HEK293 (cell line): ENCODE measurements at regions not wholly inside any gene's neighbourhood (a gene's known extent, or its start where the extent isn't known, plus 50 kb on each side); places are given as distances from the start of the nearest gene placed in this dataset.

ENCODE experiments used
- CTCF ChIA-PET: fragments of 350-600 bp; formaldehyde crosslinking; extraction: SDS; loops from one replicate; lab custom pipeline; 2021; ENCODE audit warnings: antibody characterized with exemption; lab: Yijun Ruan, JAX
- POLR2A ChIA-PET: fragments of 300-600 bp; formaldehyde crosslinking; extraction: SDS; loops from one replicate; lab custom pipeline; 2020; ENCODE audit warnings: antibody characterized with exemption, inconsistent platforms; lab: Yijun Ruan, JAX
- H3K27ac ChIP-seq: fragments of 200-500 bp; sonication (Bioruptor generic); 2 replicates; pipeline ENCODE4 v1.5.1; 2014; ENCODE audit warnings: low read depth, low read length, control low read depth, inconsistent platforms; ENCODE audit errors: extremely low read depth
- H3K36me3 ChIP-seq, 2 experiments: fragments of 200-500 bp in 1 of 2; sonication (Bioruptor generic) in 1 of 2; 1 replicate in 1 of 2; 2 replicates in 1 of 2; pipeline ENCODE4 v1.5.1; 2014 to 2017; ENCODE audit warnings: inconsistent platforms in 2 of 2, low read length in 2 of 2; ENCODE audit not compliant: control insufficient read depth in 2 of 2, insufficient read depth in 1 of 2
- H3K4me1 ChIP-seq: fragments of 200-500 bp; sonication (Bioruptor generic); 2 replicates; pipeline ENCODE4 v1.5.1; 2014; ENCODE audit warnings: mild to moderate bottlenecking, low read length, inconsistent platforms; ENCODE audit not compliant: control insufficient read depth, insufficient read depth
- H3K4me3 ChIP-seq: 2 replicates; pipeline ENCODE4 v1.5.1; 2011; ENCODE audit warnings: low read depth, mild to moderate bottlenecking, control low read depth, low read length, moderate library complexity
- H3K9me3 ChIP-seq: fragments of 200-500 bp; sonication (Bioruptor generic); 2 replicates; pipeline ENCODE4 v1.5.1; 2014; ENCODE audit warnings: low read depth, low read length, inconsistent platforms; ENCODE audit not compliant: control insufficient read depth, insufficient read depth
- KLF10 ChIP-seq: fragments of 450-650 bp; IDR thresholded peaks from 2 replicates; pipeline ENCODE4 v1.5.1; 2018; ENCODE audit warnings: missing biosample characterization, mild to moderate bottlenecking, missing genetic modification characterization
- KLF17 ChIP-seq: fragments of 450-650 bp; formaldehyde crosslinking; IDR thresholded peaks from 2 replicates; pipeline ENCODE4 v1.5.1; 2016; ENCODE audit warnings: missing biosample characterization, missing genetic modification characterization
- MYNN ChIP-seq: fragments of 450-650 bp; formaldehyde crosslinking; IDR thresholded peaks from 2 replicates; pipeline ENCODE4 v1.5.1; 2016; ENCODE audit warnings: missing biosample characterization, missing genetic modification characterization, borderline replicate concordance
- TRIM28 ChIP-seq: IDR thresholded peaks from 2 replicates; pipeline ENCODE4 v1.6.1; 2011; ENCODE audit warnings: low read length, control low read depth, borderline replicate concordance
- ZBTB44 ChIP-seq: fragments of 450-650 bp; IDR thresholded peaks from 2 replicates; pipeline ENCODE4 v1.5.1; 2018; ENCODE audit warnings: missing biosample characterization, mild to moderate bottlenecking, missing genetic modification characterization
- ZFP37 ChIP-seq: fragments of 450-650 bp; formaldehyde crosslinking; IDR thresholded peaks from 2 replicates; pipeline ENCODE4 v1.5.1; 2016; ENCODE audit warnings: missing biosample characterization, missing genetic modification characterization
- ZNF132 ChIP-seq: fragments of 450-650 bp; formaldehyde crosslinking; IDR thresholded peaks from 2 replicates; pipeline ENCODE4 v1.5.1; 2017; ENCODE audit warnings: missing biosample characterization, missing genetic modification characterization, borderline replicate concordance
- ZNF214 ChIP-seq: fragments of 450-650 bp; formaldehyde crosslinking; IDR thresholded peaks from 2 replicates; pipeline ENCODE4 v1.5.1; 2017; ENCODE audit warnings: missing biosample characterization, mild to moderate bottlenecking, missing genetic modification characterization, borderline replicate concordance
- ZNF274 ChIP-seq, 2 experiments: fragments of 200-500 bp in 1 of 2; fragments of 450-650 bp in 1 of 2; sonication (Bioruptor generic) in 1 of 2; formaldehyde crosslinking in 1 of 2; IDR thresholded peaks; 2 replicates each; pipeline versions ENCODE4 v1.5.1 to v1.6.1; 2014 to 2016; ENCODE audit warnings: borderline replicate concordance in 1 of 2, inconsistent platforms in 1 of 2, low read length in 1 of 2, missing biosample characterization in 1 of 2, missing genetic modification characterization in 1 of 2
- ZNF280C ChIP-seq: fragments of 450-650 bp; formaldehyde crosslinking; IDR thresholded peaks from 2 replicates; pipeline ENCODE4 v1.5.1; 2016; ENCODE audit warnings: missing biosample characterization, missing genetic modification characterization
- ZNF426 ChIP-seq: fragments of 450-650 bp; formaldehyde crosslinking; IDR thresholded peaks from 2 replicates; pipeline ENCODE4 v1.5.1; 2017; ENCODE audit warnings: missing biosample characterization, missing genetic modification characterization, mild to moderate bottlenecking, inconsistent platforms, moderate library complexity
- ZNF558 ChIP-seq: fragments of 450-650 bp; formaldehyde crosslinking; IDR thresholded peaks from 2 replicates; pipeline ENCODE4 v1.5.1; 2016; ENCODE audit warnings: missing biosample characterization, missing genetic modification characterization
- ZNF596 ChIP-seq: fragments of 450-650 bp; IDR thresholded peaks from 2 replicates; pipeline ENCODE4 v1.5.0; 2018; ENCODE audit warnings: missing biosample characterization, mild to moderate bottlenecking, missing genetic modification characterization, moderate library complexity

- TF ChIP-seq ZNF274 (IDR thresholded peaks at IDR 0.05; ENCODE audit: low read length) (no peak), ZNF274 (tag by site-specific recombination; IDR thresholded peaks at IDR 0.05; ENCODE audit: borderline replicate concordance) (no peak), ZBTB44 (tag by site-specific recombination) (no peak), ZNF558 (tag by site-specific recombination) (no peak)
These were observed 131.3 kb downstream of the INSIG2 start (continued) for GRCh38 chr2:118219611-118220010.

- TF ChIP-seq TRIM28 (no peak), ZFP37 (tag by site-specific recombination) (no peak), ZNF280C (tag by site-specific recombination) (no peak), KLF10 (no peak)
- ChIA-PET POLR2A (no interaction called here), CTCF (interaction anchor here (0.6 to 2.9 kb wide), 3 partner anchors 11 to 169 kb away, joined by 3 to 9 read pairs (median 5); no protein-coding TSS in a partner anchor)
- Histone ChIP-seq H3K9me3 (no peaks in the 10 kb centered on the region), H3K27ac (no peak overlapping the region), H3K36me3 (no peaks in the 10 kb centered on the region), H3K4me1 (no peaks in the 10 kb centered on the region), H3K4me3 (no peak overlapping the region)
These were observed 128.0 kb downstream of the INSIG2 start for GRCh38 chr2:118216224-118216623.

- TF ChIP-seq ZNF214 (tag by site-specific recombination) = no peak
- ChIA-PET POLR2A (no interaction called here), CTCF (interaction anchor here (0.9 kb wide), 1 partner anchor 12 kb away, joined by 5 read pairs; no protein-coding TSS in a partner anchor)
- H3K9me3 ChIP-seq = no peaks in the 10 kb centered on the region
- no peaks in the 10 kb centered on the region for H3K4me1 ChIP-seq
- no peak overlapping the region for H3K4me3 ChIP-seq
- H3K36me3 ChIP-seq = no peaks in the 10 kb centered on the region
- H3K27ac ChIP-seq = no peak overlapping the region
These were observed 121.5 kb downstream of the INSIG2 start for GRCh38 chr2:118209727-118210126.

- POLR2A ChIA-PET = no interaction called here
- Histone ChIP-seq H3K9me3 (no peaks in the 10 kb centered on the region), H3K27ac (no peak overlapping the region), H3K4me3 (no peak overlapping the region), H3K4me1 (no peaks in the 10 kb centered on the region)
- TF ChIP-seq KLF17 = no peak
- TF ChIP-seq ZNF132 (tag by site-specific recombination) = no peak
- no peak for TF ChIP-seq ZNF426 (tag by site-specific recombination)
- no peak for TF ChIP-seq ZNF596 (tag by site-specific recombination)
- TF ChIP-seq MYNN (tag by site-specific recombination) = no peak
- TF ChIP-seq, all 188 proteins: peak for 0
- no peaks in the 10 kb centered on the region for H3K36me3 ChIP-seq
- CTCF ChIA-PET = interaction anchor here (0.6 to 1.4 kb wide), 4 partner anchors 24 to 192 kb away, joined by 3 read pairs; no protein-coding TSS in a partner anchor
These were observed 119.6 kb downstream of the INSIG2 start for GRCh38 chr2:118207889-118208288.
